ENCODE measurements at regions not wholly inside any gene's neighbourhood (a gene's known extent, or its start where the extent isn't known, plus 50 kb on each side); places are given as distances from the start of the nearest gene placed in this dataset.
A peak's percentile ranks its signal among the peaks of the same experiment; 100 is the strongest.

- no peak overlapping the region for H3K14ac ChIP-seq (replicated peaks; ENCODE audit: low read depth, low read length)
- H3K4me2 ChIP-seq (ENCODE audit: low read depth, low read length): no peak overlapping the region
- H3K27ac ChIP-seq (ENCODE audit: insufficient read depth, low read length): no peak overlapping the region
- peak; percentile 65 for ATAC-seq (ENCODE audit: low read depth)
- H3K9ac ChIP-seq (ENCODE audit: low read depth, low read length): no peak overlapping the region
- H3K4me1 ChIP-seq (ENCODE audit: control insufficient read depth, insufficient read depth, low read length): no peaks in the 10 kb centered on the region
- no peak overlapping the region for H2BK5ac ChIP-seq (ENCODE audit: low read depth, low read length, poor library complexity, severe bottlenecking)
- no peak overlapping the region for H3K56ac ChIP-seq (ENCODE audit: extremely low read depth, insufficient read depth, low read length)
- H4K20me1 ChIP-seq (ENCODE audit: insufficient read depth, low read length): no peaks in the 10 kb centered on the region
- H2BK120ac ChIP-seq (ENCODE audit: low read depth, low read length): no peak overlapping the region
- H4K8ac ChIP-seq (ENCODE audit: low read depth in 2 of 2, low read length in 2 of 2): no peak overlapping the region
- no peak overlapping the region for H3K4ac ChIP-seq (ENCODE audit: low read depth, low read length)
- no peak overlapping the region for H2AK9ac ChIP-seq (replicated peaks; ENCODE audit: low read depth, low read length, poor library complexity)
- H3K18ac ChIP-seq (ENCODE audit: low read depth, low read length): no peak overlapping the region
- no peak overlapping the region for H2AK5ac ChIP-seq (ENCODE audit: low read depth, low read length)
- H3K4me3 ChIP-seq (ENCODE audit: insufficient read depth, low read depth, low read length): no peak overlapping the region
- no peaks in the 10 kb centered on the region for H3K27me3 ChIP-seq (ENCODE audit: control insufficient read depth, insufficient read depth, low read length)
- dilution Hi-C loops (cut with HindIII; ENCODE audit: low sequenced_read_pairs, unreplicated experiment): no loop called here
- in situ Hi-C loops (cut with MboI; ENCODE audit: low sequenced_read_pairs): loop anchor here (25.0 kb wide), 1 partner anchor 319 kb away; no protein-coding TSS in a partner anchor
- intact Hi-C loops (cut with micrococcal nuclease): no loop called here
- H4K5ac ChIP-seq (ENCODE audit: low read depth, low read length): no peak overlapping the region
- no peak overlapping the region for H2BK15ac ChIP-seq (ENCODE audit: low read depth, low read length)
- no peak for TF ChIP-seq POLR2A (IDR thresholded peaks at IDR 0.05; ENCODE audit: low read depth, low read length)
- peak; percentile 36; the same call in 1 of the 2 replicates for TF ChIP-seq FOS (IDR thresholded peaks at IDR 0.05; ENCODE audit: low read depth, low read length)
- no peaks in the 10 kb centered on the region for H3K79me1 ChIP-seq (ENCODE audit: low read depth in 1 of 2, low read length in 2 of 2)
- no peak overlapping the region for H2AFZ ChIP-seq (replicated peaks; ENCODE audit: low read length, poor library complexity)
- ChIA-PET POLR2A (ENCODE audit: unreplicated experiment) (no interaction called here), CTCF (no interaction called here)
- peak; percentile 81 for DNase-seq
- H2BK20ac ChIP-seq (ENCODE audit: low read depth, low read length): no peak overlapping the region
- H3K9me3 ChIP-seq (ENCODE audit: control insufficient read depth, insufficient read depth, low read length): no peaks in the 10 kb centered on the region
- no TSS peak for BruUV-seq (replicated peaks)
- H3K36me3 ChIP-seq (ENCODE audit: control insufficient read depth, insufficient read depth, low read length): no peaks in the 10 kb centered on the region
- no peak overlapping the region for H4K91ac ChIP-seq (ENCODE audit: insufficient read depth, low read depth, low read length)
- WGBS, 2 experiments (ENCODE audit: extremely low coverage in 2 of 2, insufficient read length in 1 of 2): no CpG with 5 or more reads among the region's 3 CpGs
- H3K23ac ChIP-seq (ENCODE audit: low read depth, low read length): no peak overlapping the region
- H3K9me1 ChIP-seq (ENCODE audit: insufficient read depth, low read length): no peaks in the 10 kb centered on the region
These were observed 103.0 kb upstream of the LSM8 start for GRCh38 chr7:118080947-118081346.

Data from IMR-90 (cell line).